HG03175 (cell line): ENCODE measurements at regions not wholly inside any gene's neighbourhood (a gene's known extent, or its start where the extent isn't known, plus 50 kb on each side); places are given as distances from the start of the nearest gene placed in this dataset.
"Not testable (repeated sequence)": the region's sequence is repeated elsewhere in the genome, so short reads cannot be mapped to it uniquely, and the experiment has no call there.

Experiments
- ATAC-seq: cut with Tn5 transposase; IDR thresholded peaks from one replicate; pipeline ENCODE4 v1.9.1; 2021; ENCODE audit warnings: mild to moderate bottlenecking, moderate library complexity; ENCODE audit not compliant: unreplicated experiment

DNA sequence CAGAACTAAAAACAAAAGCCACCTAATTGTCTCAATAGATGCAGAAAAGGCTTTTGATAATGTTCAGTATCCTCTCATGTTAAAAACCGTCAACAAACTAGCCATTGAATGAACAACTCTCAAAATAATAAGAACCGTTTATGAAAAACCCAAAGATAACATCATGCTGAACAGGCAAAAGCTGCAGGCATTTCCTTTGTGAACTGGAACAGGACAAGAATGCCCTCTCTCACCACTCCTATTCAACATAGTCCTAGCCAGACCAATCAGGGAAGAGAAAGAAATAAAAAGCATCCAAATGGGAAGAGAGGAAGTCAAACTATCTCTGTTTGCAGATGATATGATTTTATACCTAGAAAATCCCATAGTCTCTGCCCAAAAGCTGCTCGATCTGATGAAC lies 179.6 kb upstream of the EDNRB start:
- no peak for ATAC-seq

DNA sequence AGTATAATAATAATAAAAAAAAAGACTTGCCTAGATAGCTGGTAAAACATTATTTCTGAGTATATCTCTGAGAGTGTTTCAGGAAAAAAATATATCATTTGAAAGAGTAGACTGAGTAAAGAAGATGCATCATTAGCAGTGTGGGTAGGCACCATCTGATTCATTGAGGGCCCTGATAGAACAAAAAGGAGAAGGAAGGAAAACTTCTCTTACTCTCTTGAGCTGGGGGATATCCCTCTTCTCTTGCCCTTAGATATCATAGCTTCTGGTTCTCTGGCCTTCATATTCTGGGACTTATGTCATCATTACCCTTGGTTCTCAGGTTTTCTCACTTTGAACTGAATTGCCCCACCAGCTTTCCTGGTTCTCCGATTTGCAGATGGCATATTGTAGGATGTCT lies 177.6 kb upstream of the EDNRB start:
- ATAC-seq: no peak

DNA sequence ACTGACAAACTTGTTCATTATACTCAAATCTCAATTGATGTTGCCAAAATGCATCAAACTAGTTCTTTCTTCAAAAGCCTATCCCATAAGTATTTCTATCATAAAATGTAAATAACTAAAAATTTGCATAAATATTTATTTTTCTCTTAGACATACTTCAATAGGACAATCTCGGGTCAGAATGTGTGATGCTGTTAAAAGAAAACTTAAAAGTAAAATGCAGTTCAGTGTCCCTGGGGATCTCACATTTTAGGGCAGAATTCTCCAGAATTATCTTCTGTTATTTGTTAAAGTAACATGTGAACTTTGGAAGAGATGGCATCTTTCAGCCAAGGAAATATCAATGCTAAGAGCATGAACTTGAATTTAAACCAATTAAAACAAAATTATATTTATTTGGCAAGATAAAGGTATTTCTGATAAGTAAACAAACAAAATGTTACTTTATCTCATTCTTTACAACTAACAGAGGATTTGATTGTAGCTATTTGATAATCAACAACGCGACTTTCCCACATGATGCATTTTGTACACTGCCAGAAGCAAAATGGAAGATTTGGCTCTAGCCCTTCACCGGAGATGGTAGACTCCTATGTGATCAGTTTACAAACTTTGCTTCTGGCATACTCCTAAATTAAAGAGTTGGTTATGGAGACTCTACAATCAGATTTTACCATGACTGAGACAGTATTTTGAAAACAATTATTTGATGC lies 169.5 kb upstream of the EDNRB start:
- no peak for ATAC-seq

DNA sequence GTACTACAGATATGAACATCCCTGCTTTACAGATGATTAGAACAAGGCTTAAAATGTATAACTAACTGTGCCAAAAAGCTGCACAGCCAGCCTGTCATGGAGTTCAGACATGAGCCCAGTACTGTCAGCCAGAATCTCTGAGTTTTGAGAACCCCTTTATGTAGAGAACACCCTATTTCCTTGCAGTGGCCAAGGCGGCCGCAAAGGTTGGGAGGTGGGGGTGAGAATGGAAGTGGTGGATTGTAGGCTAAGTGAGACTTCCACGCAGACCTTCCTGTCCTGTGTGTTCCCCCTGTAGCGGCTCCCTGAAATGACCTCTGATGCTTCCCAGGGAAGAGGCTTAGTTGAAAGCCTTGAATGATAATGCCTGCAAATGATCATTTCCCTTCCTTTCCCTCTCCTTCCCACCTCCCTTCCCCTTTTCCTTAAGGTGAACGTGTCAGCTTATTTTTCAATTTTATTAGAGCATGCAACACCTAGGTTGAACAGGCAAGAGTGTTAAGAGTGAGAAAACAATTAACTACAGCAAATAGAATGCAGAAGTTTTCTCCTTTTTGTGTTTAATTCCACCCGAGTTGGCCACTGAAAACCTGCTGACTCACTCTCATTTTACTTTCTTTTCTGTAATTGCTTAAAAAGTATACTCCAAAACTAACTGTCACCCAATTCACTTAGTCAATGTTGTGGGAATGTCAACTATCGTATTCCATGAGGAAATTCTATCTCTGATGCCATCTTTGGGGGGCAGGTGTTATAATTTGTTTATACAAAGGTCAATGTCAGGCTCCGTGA lies 167.0 kb upstream of the EDNRB start:
- ATAC-seq: no peak

DNA sequence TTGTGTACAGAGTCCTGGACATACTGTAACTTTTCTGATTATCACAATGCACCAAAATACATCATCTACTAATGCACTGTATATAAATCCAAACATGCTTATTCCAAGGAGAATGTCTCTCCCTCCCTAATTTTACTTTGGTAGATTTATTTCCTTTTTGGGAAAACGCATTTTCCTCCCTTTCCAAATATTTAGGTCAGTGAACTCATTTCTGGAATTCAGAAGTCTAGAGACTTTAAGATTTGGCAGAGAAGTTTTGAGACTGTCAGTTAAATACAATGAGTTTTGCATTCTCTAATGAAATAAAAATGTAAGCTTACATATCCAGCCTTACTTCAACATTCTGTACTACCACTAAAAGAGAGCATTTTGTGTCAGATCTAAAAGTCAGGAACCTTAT lies 165.8 kb upstream of the EDNRB start:
- ATAC-seq: no peak

DNA sequence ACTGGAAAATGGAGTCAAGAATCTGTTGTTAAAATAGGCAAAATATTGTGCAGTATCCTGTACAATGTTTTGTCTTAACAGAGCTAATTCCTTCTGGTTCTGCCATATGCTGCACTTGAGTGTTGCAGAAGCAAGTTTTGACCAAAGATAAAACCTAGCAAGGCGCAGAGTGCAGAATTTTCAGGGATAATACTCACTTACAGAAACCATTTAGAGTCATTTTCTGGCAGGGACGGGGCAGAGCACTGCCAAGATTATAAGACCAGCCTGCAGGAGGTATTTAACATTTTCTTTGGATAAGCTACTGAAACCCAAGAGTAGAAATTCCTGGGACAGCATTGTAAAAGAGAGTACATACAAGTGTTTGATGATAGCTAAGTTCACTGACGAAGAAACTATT lies 159.5 kb upstream of the EDNRB start:
- no peak for ATAC-seq

DNA sequence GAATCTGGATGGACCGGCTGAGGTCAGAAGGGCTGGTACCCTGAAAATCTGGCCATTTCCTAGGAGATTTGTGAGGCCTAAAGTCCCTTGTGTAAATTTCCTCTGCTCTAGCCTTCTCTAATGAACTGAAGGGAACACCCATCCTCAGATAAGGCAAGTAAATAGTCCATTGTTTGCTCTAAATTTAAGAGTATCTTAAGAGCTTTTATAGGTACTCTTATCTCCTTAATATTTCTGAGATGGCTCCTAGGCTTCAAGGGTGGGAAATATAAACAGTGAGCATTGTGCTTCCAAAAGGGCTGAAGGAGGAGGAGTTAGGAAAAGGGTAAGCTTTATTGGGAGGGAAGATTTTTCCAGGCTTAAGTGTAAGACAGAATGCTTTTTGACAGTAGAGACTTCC lies 148.7 kb upstream of the EDNRB start:
- no peak for ATAC-seq

DNA sequence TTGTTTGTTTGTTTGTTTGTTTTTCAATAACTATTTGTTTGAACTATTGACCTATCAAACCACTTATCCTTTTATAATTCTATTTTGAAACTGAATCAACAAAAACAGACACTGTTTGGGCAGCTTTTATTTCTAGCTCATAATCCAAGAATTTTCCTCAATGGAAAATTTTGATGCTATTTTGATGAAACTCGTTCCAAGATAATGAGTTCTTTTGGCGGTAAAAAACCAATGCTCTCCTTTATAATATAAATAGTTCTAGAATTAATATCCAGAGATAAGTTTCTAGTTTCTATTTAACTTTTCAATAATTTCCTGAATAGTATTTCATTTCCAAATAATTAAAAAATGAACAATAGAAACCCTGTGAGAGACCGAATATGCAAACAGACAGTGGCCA lies 146.5 kb upstream of the EDNRB start:
- ATAC-seq: no peak

DNA sequence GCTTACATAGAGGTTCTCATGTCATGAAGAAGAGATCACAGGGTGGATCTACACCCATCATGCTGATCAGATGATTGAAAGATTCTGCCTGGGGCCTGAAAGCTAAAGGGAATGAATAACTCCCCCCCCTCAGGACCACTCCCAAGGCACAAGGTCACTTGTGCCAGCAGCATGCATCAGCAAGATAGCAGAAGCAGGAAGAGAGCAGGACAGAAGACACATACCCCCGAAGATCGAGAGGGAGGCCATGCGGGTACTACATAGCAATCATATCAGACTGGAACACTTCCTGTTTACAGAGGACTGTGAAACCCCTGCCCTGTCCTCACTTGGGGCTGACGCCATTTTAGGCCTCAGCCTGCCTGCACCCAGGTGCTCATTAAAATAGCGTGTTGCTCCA lies 143.2 kb upstream of the EDNRB start:
- ATAC-seq: no peak

DNA sequence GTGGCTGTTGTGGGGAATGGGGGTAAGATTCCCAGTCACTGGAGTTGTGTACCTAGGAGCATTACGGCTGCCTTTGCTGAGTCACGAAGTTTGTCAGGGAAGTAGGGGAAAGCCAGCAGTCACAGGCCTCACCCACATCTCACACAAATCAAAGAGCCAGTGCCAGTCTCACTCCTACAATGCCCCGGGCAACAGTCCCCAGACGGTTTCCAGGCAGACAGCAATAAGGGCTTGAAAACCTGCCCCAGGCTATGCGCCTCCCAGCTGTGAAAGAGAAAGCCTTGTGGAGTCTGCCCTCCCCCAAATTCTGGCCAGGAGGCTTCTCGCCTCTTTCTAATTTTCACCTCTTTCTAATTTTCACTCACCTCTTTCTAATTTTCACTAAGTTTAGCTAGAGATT lies 142.3 kb upstream of the EDNRB start:
- ATAC-seq: no peak

DNA sequence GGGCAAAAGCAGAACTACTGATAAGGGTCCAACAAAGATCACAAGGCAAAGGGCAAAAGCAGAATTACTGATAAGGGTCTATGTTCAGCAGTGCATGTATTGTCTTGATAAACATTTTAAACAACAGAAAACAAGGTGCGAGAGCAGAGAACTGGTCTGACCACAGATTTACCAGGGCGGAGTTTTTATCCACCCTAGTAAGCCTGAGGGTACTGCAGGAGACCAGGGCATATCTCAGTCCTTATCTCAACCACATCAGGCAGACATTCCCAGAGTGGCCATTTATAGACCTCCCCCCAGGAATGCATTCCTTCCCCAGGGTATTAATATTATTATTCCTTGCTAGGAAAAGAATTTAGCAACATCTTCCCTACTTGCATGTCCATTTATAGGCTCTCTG lies 138.2 kb upstream of the EDNRB start:
- ATAC-seq: not testable (repeated sequence)

DNA sequence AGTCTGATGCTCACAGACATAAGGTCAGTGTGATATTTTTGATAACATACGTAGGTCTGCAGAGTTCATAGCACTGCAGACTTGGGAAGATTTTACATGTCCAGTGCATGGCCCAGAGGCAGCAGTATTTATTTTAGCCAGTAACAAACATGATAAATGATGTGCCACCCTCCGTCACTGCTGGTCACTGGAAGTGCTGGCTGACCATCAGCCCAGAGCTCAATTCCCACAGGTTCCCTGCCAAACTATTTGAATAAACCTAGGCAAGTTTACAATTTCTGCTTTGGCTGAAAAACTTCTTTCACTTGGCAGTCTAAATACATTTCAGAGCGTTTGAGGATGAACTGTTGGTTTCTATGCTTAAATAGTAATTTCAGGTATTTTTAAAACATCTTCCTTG lies 135.5 kb upstream of the EDNRB start:
- no peak for ATAC-seq

DNA sequence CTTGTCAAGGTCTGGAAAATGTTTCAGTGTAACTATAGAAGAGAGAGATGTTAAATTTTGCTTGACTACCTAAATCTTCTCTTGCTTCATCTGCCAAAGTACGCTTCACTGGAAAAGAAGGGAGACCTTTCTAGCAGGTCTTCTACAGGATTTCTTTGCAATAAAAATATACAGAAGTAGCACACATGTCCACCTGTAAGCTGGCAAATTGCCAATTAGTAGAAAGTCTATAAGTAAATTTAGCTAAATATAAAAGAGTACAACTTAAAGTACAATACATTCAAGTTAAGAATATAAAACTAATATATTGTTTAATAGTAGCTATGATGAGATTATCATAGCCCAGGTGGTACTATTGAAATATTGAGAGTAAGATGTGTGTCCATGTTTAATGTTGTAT lies 128.5 kb upstream of the EDNRB start:
- ATAC-seq: no peak

DNA sequence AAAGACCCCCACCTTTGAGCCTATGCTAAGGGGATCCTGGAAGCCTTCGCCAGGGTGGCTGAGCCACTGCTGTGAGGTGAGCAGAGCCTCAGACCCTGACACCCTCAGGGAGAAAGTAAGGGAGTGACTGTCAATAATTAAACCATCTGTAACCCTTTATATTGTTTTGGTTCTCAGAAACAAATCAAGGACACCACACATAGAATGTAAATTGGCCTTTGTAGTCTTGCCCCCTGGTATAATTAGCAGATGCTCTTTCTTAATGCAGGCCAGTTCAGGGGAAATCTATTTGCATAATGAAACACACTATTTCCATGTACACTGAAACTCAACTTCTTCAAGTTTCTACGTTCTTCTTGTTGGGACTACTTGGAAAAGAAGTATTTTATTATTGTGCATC lies 127.7 kb upstream of the EDNRB start:
- ATAC-seq: peak; percentile 93

DNA sequence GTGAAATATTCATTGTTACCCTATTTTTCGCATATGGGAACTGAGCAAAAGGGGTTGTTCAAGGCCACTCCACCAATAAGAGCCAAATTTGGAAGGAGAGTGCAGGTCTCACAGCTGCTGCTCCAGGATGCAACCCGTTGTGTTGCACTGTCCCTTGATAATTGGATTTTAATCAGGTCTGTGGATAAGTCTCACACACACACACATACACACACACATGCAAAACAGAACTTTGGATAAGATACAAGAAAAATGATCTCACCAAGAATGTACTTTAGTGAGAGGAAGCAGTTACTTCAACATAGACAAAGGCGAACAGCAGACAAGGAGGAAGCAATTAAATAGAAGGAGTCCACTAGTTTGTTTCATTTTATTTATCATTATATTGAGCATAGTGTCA lies 127.3 kb upstream of the EDNRB start:
- ATAC-seq: peak; percentile 28

DNA sequence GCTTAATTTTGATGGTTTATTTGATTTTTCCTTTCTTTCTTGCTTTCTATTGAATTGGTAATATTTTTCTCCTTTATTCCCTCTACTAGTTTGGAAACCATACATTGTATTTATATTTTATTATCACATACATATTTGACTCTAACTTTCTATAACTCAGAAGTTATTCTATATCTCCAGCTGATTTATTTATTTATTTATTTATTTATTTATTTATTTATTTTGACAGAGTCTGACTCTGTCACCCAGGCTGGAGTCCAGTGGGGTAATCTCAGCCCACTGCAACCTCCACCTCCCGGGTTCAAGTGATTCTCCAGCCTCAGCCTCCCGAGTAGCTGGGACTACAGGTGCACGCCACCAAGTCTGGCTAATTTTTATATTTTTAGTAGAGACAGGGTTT lies 122.7 kb upstream of the EDNRB start:
- not testable (repeated sequence) for ATAC-seq

DNA sequence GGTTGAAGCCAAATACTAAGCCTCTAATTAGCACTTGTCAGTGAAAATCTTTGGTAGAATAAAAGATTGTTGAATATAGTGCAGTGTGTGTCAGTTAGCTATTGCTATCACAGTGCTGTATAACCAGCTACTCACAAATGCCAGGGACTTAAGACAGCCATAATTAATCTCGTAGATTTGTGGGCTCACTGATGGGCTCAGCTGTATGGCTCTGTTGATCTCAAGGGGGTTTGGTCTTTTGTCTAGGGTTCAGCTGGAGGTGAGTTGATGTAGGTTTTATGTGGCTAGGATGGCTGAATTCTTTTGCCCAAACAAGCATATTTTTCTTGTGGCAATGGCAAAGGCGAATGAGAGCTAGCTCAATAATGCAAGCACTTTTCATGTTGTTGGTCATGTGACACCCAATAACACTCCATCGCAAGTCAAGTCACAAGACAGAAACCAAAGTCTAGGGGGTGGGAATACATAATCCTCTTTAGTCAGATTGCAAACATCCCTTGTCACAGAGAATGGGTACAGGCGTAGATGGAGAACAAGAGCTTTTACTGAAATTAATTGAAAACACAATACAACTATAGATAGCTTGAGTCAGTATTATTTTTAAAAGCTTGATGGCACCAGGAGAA lies 121.7 kb upstream of the EDNRB start:
- no peak for ATAC-seq

DNA sequence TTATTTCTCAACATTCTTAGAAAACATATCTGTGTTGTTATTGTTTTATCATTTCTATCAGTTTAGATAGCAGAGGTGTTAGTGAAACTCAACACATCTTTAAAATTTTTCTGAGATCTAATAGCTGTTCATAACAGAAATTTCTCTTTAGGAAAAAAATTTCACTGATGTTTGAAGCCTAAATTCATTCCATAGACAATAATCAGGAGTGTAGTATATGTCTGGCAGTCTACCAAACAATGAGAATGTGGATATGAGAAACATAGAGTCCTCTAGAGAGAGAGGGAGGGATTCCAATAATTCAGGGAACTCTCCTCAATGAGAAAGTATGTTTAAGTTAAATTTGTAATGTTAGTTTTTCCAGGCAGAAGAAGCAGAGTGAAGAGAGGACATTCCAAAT lies 118.2 kb upstream of the EDNRB start:
- no peak for ATAC-seq

DNA sequence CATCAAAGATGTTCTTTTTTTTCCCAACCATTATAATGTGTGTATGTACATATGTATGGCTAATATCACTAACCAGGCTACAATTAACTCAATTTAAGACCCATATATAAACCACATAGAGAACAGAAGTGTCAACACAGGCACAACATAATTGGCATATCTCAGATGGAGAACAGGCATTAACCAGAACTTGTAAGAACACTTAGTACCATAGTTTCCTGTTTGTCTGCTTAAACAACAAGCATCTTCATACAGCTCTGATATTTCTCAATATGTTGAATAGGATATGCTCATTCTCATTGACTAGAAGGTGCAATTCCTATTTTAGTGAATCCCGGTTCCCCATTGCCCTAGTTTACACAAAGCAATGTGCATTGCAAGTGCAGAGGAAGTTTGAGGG lies 116.9 kb upstream of the EDNRB start:
- no peak for ATAC-seq

DNA sequence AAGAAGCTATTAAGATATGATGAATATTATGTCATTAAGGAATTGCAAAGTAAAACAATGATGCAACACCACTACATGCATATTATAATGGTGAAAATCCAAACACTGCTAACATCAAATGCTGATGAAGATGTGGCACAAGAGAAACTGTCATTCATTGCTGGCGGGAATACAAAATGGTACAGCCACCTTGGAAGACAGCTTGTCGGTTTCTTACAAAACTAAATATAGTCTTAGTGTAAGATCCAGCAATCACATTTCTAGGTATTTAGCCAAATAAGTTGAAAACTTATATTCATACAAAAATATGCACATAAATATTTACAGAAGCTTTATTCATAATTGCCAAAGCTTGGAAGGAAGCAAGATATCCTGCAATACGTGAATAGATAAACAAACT lies 114.9 kb upstream of the EDNRB start:
- ATAC-seq: no peak

DNA sequence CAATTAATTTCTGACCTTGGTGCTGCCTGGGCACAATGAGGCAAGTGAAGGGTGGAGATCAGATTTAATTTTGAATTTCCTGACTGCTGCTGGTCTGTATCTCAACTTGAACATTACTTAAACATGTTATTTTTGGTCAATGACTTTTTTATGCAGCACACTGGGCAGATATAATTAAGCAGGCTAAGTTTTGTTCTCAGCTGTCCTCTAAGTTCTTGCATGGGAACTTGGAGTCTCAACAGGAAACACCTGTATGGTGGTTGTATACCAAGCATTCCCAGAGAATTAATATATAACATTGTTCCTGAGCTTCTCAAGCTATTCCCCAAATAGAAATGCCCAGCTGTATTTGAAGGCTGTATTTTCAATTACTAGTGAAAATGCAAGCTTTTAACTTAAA lies 113.5 kb upstream of the EDNRB start:
- ATAC-seq: no peak

DNA sequence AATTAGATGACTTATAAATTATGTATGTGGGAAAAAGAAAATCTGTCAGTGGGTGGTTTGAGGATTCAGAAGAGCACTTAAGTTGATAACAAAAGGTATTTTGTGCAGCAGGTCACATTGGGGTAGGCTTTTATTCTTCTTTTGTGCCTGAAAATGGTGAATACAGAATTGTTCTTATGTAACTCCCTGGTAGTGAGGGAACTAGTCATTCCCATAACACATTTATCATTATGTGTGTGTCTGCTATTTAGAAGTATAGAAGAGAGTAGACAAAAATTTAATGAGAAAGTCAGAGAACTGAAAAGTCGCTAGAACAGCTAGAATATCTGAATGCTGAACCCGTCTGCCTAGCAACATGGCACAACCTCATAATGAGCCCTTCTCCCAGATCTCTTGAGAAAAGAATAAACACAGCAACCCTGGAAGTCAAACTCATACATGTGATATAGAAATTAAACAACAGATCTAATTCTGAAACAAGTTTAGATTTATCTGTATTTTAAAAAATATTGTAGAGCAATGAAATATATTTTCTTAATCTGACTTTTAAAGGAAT lies 111.8 kb upstream of the EDNRB start:
- ATAC-seq: no peak
